HG02970 (cell line): ENCODE measurements at regions not wholly inside any gene's neighbourhood (a gene's known extent, or its start where the extent isn't known, plus 50 kb on each side); places are given as distances from the start of the nearest gene placed in this dataset.

Experiments used
- ATAC-seq: cut with Tn5 transposase; IDR thresholded peaks from one replicate; pipeline ENCODE4 v1.9.1; 2021; ENCODE audit warnings: mild to moderate bottlenecking, moderate library complexity, moderate number of reproducible peaks; ENCODE audit not compliant: unreplicated experiment, low FRiP score

DNA sequence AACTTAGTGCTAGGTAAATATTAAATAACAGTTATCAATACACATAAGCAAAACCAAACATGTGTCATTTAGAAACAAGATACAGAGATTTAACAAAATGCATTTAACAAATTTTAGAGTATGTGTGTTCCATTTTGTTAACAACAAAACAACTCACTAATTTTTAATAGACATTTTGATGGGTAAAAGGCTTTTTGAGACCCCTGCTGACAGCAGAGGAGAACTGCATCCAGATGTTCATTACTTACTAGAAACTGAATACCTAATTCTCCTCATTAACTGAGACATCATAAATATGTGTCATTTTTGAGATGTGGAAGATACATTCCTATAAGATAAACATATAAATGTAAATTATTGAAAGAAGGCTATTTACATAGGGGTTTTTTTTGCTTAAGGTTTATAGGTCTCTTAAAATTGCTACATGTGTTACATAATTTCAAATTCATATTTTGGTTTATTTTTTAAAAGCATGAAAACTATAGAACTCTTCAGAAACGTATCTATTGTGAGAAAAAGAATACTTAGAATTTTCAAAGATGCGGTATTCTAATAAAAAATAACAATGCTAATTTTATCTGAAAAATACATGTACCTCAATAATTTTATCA lies 1009.8 kb downstream of the TUSC7 start:
- no peak for ATAC-seq

DNA sequence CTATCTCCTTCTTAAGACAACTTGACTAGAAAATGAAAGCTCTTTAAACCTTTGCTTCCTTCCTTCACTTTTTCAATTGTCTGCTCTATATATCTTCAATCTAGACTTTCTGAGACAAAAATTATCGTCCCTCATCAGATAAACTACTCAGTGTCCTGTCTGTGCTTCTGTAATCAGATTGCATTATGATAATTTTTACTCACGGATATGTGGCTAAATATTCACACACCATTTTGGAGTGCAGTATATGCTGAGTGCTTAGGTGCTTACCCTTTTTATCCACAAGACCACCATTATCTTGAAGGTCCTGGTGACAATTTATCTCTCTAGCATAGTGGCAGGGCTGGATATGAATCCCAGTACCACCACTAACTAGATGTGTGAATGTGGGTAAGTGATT lies 1012.3 kb downstream of the TUSC7 start:
- ATAC-seq, result no peak

DNA sequence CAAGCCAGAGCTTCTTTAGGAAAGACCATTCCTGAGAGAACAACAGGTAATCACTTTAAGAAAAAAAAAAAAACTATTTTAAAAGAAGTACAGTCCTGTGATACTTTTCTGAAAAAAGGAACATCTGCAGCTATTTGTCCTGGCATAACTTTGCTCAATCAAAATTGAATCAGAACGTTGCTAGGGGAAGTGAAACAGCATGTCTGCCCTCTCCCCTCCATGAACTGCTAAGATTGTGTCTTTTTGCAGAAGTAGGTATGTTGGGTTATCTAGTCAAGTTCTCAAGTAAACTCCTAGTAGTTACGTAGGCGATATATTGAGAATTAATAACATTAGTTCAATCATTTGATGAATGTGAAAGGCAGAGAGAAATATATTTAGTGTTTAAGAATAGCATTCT lies 1013.3 kb downstream of the TUSC7 start:
- ATAC-seq, result peak; percentile 46

DNA sequence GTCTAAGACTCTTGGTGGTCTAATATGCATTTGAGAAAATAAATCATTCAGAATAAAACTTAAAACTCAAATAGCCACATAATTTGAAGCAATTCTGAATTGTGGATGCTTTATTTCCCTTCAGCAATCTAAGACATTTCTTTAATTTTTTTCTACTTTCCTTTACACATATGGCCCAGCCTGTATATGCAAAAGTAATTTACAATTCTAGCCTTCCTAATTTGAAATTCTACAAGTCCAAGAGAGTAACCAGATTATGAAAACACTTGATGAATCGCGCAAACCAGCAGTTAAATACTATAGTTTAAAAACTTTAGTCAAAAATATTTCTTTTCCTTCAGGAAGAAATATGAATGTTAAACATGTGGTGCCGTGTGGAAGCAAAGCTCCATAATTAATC lies 1014.2 kb downstream of the TUSC7 start:
- ATAC-seq, result no peak

DNA sequence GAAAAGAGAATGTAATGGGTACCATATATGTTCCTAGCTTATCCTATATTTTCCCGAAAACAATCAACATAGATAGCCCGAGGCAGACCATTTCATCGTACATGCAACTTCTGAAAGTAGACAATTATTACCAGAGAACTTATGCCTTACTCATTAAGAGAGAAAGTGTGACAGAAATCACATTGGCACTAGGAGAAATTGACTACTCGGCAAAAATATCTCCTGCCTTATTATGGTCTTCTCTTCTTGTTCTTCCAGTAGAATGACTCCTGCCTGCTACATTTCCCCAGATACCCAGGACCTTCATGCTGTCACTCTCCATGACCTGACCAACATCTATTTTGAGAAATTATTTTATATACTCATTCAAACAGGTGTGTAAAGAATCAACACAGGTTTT lies 1015.7 kb downstream of the TUSC7 start:
- no peak for ATAC-seq

DNA sequence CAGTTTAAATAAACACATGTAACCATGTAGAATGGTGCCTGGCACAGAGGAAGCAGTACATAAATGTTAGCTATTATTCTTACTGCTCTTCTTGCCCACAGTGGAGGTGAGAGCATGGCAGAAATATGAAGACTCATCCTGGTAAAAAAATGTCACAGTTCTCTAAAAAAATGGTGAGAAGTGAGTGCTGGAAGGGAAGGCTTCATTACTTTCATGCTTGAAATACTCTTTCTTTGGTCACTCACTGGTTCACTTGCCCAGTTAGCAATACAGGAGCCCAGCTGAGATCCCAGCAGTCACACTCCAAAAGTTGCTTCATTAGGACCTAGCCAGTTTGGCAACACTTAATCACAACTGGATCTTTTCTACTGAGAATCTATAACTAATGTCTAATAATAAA lies 1017.2 kb downstream of the TUSC7 start:
- ATAC-seq, result no peak

DNA sequence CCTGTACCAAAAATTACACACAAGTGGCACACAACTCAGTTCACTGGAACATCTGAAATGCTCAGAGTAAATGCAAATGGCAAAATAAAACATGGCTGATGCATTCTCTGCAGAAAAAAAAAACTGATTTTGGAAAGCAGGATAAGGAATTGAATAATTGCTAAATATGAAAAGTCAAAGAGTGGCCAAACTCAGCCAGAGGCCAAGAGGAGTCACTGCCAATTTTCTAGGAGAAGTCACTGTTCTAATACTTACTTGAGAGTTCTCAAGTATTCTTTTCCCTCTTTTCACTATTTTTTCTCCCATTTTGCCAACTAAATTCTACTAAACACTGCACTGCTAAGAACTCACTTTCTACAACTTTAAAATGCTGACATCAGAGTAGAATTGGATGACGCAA lies 1018.6 kb downstream of the TUSC7 start:
- ATAC-seq, result no peak

DNA sequence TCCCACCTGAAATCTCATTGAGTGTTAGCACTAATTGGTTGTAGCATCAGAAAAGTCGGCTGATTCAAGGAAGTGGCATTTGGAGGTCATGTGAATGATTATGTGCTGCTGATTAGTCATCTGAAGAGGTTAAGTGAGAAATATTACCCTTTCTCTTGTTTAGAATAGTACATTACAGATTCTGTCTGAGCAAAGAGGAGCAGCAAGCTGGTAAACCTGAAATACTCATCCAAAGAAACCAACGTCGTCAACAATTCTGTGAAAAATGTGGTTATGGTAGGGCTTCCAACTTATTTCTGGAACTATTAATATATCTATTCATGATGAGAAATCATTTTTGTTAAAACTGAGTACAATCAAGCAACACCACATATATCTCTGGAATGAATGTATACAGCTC lies 1024.9 kb downstream of the TUSC7 start:
- ATAC-seq, result no peak

DNA sequence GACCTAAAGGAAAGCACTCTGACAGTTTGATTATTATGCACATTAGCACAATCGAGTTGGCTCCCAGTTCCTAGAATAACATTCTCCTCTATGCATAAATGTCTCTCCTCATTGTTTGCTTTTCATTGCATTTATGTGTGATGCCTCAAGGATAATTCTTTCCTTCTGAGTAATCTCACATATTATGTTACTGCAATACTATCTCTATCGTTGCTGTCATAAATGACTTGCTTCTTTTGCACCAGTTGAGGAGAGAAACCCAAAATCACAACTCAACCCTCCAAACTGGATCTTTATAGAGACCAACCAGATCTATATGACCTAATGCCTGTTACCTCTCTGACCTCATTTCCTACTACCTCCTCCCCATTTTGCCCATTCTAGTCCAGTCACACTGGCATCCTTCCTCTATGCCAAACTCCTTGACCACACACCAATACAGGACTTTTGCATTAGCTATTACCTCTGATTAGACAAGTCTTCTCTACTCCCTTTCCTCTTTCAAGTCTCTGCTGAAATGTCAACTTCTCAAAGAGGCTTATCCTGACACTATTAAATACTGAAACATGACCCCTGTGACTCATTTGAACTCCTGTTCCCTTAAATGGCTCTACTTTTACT lies 1026.0 kb downstream of the TUSC7 start:
- ATAC-seq, result no peak

DNA sequence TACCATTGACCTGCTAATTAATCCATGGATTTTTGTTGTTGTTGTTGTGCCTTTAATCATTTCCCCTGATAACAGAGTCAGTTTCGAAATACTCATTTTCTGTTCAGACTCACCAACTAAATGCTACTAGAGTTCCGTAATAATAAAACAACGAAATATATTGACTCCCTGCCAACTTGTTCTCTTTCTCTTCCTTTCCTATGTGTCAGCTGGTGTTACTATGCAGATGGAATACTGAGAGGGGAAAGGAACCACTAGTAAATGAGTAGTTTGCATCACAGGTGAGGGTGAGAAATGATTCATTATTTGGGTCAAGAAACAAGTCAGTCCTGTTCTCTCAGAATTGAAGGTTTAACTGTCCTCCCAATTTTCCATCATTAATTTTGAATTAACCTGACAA lies 1027.3 kb downstream of the TUSC7 start:
- no peak for ATAC-seq

DNA sequence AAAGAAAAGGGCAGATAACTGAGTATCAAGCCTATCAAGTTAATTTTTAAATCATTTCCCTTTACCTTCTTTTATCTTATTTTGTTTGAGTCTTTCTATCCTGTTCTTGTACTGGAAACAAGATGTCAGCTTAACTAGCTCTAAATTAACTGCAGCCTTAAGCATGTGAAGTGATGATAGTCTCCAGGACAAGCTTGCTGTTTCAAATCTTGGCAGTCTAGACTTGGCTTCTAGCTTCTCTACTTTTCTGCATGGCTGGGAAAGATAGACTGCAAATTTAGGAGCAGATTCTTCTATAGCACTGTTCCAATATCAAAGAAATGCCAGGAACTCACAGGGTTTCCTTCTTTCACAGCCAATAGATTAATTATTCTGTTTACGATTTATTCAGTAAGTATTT lies 1034.4 kb downstream of the TUSC7 start:
- ATAC-seq, result no peak

DNA sequence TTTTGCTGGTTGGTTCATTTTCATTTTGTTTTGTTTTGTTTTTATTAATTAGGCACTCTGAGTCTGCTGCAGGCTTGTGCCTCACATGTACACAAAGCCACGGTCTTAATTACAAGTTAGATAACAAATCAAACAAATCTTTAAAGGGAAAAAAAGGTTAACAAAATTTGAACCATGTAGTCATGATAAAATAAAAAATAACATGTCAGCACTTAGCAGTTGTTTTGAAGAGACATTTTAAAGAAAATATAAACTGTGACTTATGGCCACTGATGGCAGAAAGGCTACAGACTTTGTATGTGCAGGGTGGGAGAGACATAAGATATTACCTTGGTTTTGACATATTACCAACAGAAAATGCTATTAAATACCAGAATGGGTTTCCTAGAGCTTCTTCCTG lies 1035.4 kb downstream of the TUSC7 start:
- no peak for ATAC-seq

DNA sequence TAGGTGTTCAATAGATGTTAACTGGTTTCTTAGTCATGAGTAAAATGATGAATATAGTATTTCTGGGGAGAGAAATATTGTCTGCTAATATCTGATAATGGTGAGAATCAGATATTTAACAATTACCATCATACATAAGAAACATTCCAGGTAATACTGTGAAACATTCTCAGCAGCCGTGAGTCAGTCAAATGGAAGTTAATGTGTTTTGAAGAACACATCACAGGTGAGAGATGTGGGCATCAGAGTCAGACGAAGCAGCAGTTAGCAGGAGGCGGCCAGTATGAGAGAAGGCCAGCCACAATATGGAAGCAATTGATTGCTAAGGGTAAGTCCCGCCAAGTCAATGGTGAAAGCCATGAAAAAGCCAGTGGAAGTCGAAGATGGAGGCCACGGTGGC lies 1035.9 kb downstream of the TUSC7 start:
- ATAC-seq, result no peak

DNA sequence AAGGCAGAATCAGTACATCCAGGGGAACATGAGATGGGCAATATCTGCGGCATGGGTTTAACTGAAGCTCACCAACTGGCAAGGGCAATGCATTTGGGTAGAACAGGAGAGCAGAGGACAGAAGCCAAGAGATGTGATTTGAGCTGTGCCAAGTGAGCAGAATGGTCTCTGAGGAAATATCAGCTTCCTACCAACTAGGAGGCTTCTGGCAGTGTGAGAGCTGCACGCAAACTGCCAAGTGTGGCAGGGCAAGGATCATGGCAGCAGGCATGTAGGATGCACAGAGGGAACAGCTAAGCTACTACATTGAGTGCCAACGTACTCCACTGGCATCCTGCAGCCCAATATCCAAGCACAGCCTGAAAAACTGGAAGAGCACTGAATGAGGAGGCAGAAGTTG lies 1036.5 kb downstream of the TUSC7 start:
- ATAC-seq, result no peak

DNA sequence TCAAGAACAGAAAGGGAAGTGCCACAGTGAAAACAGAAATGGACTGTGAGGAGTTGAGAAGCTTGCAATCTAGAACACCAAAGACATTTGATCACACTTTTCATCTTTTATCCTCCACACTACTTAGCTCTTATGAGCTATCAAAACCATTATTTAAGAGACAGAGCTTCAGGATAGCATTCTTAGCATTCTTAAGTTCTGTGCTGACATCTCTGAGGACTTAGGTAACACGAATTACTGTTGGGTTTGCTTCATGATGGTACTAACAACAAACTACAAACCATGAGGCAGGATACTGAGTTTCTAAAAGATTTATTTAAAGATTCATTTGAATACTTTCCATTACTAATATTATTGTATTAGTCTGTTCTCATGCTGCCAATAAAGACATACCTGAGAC lies 1038.6 kb downstream of the TUSC7 start:
- ATAC-seq, result no peak

DNA sequence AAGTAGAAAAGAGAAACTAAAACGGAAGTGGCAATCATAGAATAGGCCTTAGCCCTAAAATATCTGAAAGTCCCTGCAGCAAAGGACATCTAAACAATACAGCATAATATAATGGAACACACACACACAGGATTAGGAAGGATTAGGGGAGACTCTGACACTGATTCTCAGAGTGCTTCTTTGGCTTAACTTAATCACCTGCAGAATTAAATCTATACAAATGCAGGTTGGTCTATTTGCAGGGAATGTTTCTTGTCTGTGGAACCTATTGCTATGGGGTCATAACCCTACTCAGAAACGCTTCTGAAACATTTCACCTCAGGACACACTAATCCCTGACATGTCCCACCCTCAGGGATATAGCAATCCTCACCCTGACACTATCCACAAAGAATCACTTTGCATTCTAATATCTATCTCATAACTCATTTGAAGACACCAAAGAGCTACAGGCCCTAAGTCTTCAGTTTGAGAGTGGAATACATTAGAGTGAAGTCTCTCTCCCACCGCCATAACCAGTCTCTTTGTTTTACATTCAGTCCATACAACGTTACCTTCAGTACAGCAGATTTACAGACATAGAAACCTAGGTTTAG lies 1041.2 kb downstream of the TUSC7 start:
- no peak for ATAC-seq

DNA sequence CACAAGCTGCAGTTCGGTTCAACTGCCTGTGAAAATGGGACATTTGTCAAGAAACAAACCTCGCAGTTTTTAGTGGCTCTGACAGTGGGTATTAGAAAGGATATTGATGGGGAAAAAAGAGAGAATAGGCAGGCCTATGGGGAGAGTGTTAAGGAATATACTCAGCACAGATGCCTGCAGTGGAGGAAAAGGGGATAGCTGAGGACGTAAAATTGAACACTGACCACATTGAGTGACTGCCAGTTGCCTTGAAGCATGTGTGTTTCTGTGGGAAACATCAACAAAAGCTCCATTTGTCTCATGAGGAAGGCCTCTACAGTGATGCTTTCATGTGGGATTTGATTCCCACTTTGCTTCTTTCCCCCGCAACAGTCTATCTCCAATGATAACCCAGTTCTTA lies 1042.1 kb downstream of the TUSC7 start:
- no peak for ATAC-seq

DNA sequence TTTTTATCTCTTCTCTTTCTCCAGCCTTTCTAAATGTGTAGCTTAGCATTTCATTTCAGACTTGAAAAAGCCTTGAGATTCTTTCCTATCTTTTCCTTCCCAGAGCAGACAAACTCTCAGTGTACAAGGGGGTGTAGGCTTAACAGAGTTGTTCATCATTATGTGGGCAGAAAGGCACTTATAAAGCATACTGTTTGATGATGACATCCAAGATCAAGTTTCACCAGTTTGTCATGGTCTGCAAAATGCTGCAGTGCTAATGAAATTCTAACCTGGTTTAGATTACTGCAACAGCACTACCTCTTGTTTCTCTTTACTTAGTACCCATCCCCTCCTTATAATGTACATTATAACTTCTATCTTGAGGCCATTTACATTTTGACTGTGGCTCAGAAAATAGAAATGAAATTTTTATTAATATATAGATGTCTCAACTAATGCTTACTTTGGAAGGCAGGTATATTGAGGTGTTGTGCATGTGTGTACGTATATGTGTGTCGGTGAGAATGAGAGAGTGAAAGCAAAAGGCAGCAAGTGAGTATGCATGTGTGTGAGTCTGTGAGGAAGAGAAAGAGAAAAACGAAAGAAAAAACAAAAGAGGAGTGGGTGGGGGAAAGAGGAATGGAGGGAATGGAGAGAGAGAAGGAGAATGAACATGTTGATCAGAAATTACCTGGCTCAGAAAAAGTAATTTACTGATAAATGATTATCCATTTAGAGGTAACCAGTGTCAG lies 1043.6 kb downstream of the TUSC7 start:
- no peak for ATAC-seq

DNA sequence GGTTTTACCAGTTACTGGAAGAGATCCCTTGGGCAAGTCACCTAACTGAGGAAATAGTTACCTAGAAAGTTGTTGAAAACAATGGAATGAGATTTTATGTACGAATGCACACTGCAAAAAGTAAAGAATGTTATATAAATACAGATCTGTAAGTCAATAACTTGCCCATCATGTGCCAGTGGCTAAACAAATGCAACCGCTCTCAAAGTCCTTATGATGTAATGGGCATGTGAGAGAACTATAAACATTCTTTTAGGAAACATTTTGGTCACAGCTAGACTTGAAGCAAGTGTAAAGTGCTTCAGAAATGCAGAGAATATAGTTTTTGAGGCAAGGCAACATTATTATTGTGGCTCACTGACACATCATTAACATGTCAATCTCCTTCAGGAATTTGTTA lies 1044.5 kb downstream of the TUSC7 start:
- no peak for ATAC-seq

DNA sequence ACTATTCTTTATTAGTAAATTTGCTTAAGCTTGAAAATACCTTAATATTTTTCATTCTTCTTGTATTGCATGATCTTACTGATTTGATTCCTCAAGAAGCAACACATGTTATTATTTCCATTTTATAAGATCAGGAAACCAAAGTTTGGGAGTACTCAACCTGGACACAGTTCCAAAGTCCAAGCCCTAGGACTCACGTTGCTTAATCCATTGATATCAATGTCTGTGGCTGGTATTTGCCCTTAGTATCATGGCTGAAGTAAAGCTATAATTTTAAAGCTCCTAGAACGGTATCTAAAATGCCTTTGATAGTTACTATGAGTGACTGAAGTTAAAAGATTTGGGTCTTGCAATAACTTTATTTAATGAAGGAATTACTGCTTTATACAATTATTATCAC lies 1045.3 kb downstream of the TUSC7 start:
- ATAC-seq, result no peak

DNA sequence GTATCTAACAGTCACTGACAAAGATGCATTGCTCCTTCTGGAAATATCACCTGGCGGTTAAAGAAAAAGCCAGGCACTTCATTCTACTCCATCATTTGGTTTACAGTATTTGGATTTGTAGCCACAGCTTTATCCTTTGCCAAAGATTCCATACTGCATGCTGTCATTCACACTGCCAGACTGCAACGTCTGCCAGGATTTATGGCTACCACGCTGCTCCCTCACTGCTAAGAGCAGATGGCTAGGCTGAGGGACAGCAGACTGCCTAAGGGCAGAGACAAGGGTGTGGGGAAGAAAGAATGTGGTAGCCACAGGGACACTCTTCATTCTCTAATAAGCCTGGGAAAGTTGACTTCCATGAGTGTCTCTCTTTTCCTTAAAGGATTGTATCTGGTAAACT lies 1047.0 kb downstream of the TUSC7 start:
- ATAC-seq, result no peak
